ENCODE measurements at regions not wholly inside any gene's neighbourhood (a gene's known extent, or its start where the extent isn't known, plus 50 kb on each side); places are given as distances from the start of the nearest gene placed in this dataset.

DNA sequence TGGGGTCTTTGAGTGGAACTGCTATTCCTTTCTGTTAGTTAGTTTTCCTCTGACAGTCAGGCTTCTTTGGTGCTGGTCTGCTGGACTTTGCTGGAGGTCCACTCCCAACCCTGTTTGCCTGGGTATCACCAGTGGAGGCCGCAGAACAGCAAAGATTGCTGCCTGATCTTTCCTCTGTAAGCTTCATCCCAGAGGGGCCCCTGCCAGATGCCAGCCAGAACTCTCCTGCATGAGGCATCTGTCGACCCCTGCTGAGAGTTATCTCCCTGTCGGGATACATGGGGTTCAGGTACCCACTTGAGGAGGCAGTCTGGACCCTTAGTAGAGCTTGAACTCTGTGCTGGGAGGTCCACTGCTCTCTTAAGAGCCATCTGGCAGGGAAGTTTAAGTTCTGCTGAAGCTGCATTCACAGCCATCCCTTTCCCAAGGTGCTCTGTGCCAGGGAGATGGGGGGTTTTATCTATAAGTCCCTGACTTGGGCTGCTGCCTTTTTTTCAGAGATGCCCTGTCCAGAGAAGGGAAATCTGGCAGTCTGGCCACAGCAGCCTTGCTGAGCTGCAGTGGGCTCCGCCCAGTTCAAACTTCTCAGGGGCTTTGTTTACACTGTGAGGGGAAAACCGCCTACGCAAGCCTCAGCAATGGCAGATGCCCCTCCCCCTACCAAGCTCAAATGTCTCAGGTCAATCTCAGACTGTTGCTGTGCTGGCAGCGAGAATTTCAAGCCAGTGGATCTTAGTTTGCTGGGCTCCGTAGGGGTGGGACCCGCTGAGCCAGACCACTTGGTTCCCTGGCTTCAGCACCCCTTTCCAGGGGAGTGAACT lies 89.7 kb upstream of the CDK6 start:
- BruUV-seq (replicated peaks), result no TSS peak
- peaks cover 6% of the 10 kb centered on the region for H3K36me3 Mint-ChIP-seq (ENCODE audit: insufficient read depth, unreplicated experiment)

DNA sequence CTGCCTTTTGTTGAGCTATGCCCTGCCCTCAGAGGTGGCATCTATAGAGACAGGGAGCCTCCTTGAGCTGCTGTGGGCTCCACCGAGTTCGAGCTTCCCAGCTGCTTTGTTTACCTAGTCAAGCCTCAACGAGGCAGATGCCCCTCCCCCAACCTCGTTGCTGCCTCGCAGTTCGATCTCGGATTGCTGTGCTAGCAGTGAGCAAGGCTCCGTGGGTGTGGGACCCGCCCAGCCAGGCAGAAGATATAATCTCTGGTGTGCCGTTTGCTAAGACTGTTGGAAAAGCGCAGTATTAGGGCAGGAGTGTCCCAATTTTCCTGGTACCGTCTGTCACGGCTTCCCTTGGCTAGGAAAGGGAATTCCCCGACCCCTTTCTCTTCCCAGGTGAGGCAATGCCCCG lies 88.4 kb upstream of the CDK6 start:
- intact Hi-C loops (cut with micrococcal nuclease), result no loop called here
- no TSS peak for BruUV-seq (replicated peaks)
- DNase-seq (ENCODE audit: unreplicated experiment), result no peak
- peaks cover 31% of the 10 kb centered on the region for H3K9me3 Mint-ChIP-seq (ENCODE audit: unreplicated experiment)
- H3K27me3 Mint-ChIP-seq (ENCODE audit: insufficient read depth, unreplicated experiment), result no peaks in the 10 kb centered on the region
- H3K36me3 Mint-ChIP-seq (ENCODE audit: insufficient read depth, unreplicated experiment), result peaks cover 6% of the 10 kb centered on the region
- no peak overlapping the region for H3K27ac Mint-ChIP-seq (ENCODE audit: low read depth, unreplicated experiment)
- H3K4me3 Mint-ChIP-seq (ENCODE audit: unreplicated experiment), result no peak overlapping the region
- ChIA-PET POLR2A (no interaction called here), CTCF (no interaction called here)
- no peaks in the 10 kb centered on the region for H3K4me1 Mint-ChIP-seq (ENCODE audit: insufficient read depth, unreplicated experiment)
- TF ChIP-seq, protein P1, sequence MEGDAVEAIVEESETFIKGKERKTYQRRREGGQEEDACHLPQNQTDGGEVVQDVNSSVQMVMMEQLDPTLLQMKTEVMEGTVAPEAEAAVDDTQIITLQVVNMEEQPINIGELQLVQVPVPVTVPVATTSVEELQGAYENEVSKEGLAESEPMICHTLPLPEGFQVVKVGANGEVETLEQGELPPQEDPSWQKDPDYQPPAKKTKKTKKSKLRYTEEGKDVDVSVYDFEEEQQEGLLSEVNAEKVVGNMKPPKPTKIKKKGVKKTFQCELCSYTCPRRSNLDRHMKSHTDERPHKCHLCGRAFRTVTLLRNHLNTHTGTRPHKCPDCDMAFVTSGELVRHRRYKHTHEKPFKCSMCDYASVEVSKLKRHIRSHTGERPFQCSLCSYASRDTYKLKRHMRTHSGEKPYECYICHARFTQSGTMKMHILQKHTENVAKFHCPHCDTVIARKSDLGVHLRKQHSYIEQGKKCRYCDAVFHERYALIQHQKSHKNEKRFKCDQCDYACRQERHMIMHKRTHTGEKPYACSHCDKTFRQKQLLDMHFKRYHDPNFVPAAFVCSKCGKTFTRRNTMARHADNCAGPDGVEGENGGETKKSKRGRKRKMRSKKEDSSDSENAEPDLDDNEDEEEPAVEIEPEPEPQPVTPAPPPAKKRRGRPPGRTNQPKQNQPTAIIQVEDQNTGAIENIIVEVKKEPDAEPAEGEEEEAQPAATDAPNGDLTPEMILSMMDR (IDR thresholded peaks at IDR 0.05; ENCODE audit: unreplicated experiment), result no peak

More for the DNA sequence above, 89.7 kb upstream of the CDK6 start:
- intact Hi-C loops (cut with micrococcal nuclease), result no loop called here
- DNase-seq (ENCODE audit: unreplicated experiment), result no peak
- ChIA-PET POLR2A (no interaction called here), CTCF (interaction anchor here (0.7 kb wide), 1 partner anchor 51 kb away, joined by 4 read pairs; no protein-coding TSS in a partner anchor)
- H3K4me1 Mint-ChIP-seq (ENCODE audit: insufficient read depth, unreplicated experiment), result no peaks in the 10 kb centered on the region
- TF ChIP-seq, protein P1 (IDR thresholded peaks at IDR 0.05; ENCODE audit: unreplicated experiment), result no peak
- H3K9me3 Mint-ChIP-seq (ENCODE audit: unreplicated experiment), result peaks cover 41% of the 10 kb centered on the region
- H3K27me3 Mint-ChIP-seq (ENCODE audit: insufficient read depth, unreplicated experiment), result no peaks in the 10 kb centered on the region
- no peak overlapping the region for H3K27ac Mint-ChIP-seq (ENCODE audit: low read depth, unreplicated experiment)
- no peak overlapping the region for H3K4me3 Mint-ChIP-seq (ENCODE audit: unreplicated experiment)

DNA sequence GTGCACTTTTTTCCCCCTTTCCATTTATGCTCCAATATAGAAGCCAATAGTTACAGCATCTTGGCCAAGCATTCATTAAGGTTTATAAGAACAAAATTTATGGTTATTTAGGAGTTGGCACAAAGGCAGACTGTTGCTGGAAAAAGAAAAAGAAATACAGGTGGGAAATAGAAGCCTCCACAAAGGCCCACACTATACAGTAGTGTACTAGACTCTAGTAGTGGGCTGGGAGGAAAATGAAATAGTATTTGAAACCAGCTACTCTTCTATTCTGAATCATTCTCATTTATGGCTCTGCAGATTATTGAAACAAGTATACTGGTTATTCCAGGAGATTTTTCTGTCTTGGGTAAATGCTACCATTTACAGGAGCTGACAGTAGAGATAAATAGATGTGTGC lies 80.9 kb upstream of the CDK6 start:
- H3K9me3 Mint-ChIP-seq (ENCODE audit: unreplicated experiment), result peaks cover 5% of the 10 kb centered on the region
- H3K4me1 Mint-ChIP-seq (ENCODE audit: insufficient read depth, unreplicated experiment), result peaks cover 13% of the 10 kb centered on the region
- H3K36me3 Mint-ChIP-seq (ENCODE audit: insufficient read depth, unreplicated experiment), result no peaks in the 10 kb centered on the region
- ChIA-PET POLR2A (interaction anchor here (0.6 to 3.9 kb wide), 4 partner anchors 13 to 126 kb away, joined by 3 to 18 read pairs (median 6); no protein-coding TSS in a partner anchor), CTCF (interaction anchor here (0.6 kb wide), 1 partner anchor 17 kb away, joined by 4 read pairs; no protein-coding TSS in a partner anchor)
- no peak overlapping the region for H3K4me3 Mint-ChIP-seq (ENCODE audit: unreplicated experiment)
- intact Hi-C loops (cut with micrococcal nuclease), result loop anchor here (5.0 kb wide), 1 partner anchor 80 kb away; the partner anchor contains the start of gene CDK6
- DNase-seq (ENCODE audit: unreplicated experiment), result no peak
- H3K27ac Mint-ChIP-seq (ENCODE audit: low read depth, unreplicated experiment), result peak overlapping the region; percentile 53
- no TSS peak for BruUV-seq (replicated peaks)
- TF ChIP-seq, protein P1 (IDR thresholded peaks at IDR 0.05; ENCODE audit: unreplicated experiment), result no peak
- no peaks in the 10 kb centered on the region for H3K27me3 Mint-ChIP-seq (ENCODE audit: insufficient read depth, unreplicated experiment)

DNA sequence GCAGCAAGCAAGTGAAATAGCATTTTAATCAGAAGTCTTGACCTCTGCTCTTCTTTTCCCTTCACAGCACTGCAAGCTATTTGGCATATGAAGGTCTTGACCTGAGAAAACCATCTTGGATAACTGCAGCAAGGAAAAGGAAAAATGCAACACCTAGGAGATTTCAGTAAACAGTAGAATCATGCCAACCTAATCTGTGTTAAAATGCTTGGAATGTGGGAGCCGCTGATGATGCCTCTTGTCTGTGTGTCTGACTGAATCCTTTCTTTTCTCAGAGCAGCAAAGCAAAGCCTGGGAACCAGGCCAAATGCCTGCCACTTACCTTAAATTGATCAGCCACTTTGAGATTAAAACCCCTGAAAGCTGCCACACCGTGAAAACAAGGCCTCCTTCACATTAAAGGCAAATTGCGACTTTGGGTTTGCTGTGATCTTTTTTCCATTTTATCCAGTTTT lies 80.4 kb upstream of the CDK6 start:
- CTCF ChIA-PET, result interaction anchor here (0.6 kb wide), 1 partner anchor 16 kb away, joined by 4 read pairs; no protein-coding TSS in a partner anchor
- H3K4me3 Mint-ChIP-seq (ENCODE audit: unreplicated experiment), result no peak overlapping the region

More for the DNA sequence above, 80.4 kb upstream of the CDK6 start:
- Mint-ChIP-seq H3K9me3 (ENCODE audit: unreplicated experiment) (peaks cover under 1% of the 10 kb centered on the region), H3K36me3 (ENCODE audit: insufficient read depth, unreplicated experiment) (no peaks in the 10 kb centered on the region), H3K4me1 (ENCODE audit: insufficient read depth, unreplicated experiment) (peaks cover 13% of the 10 kb centered on the region), H3K27me3 (ENCODE audit: insufficient read depth, unreplicated experiment) (no peaks in the 10 kb centered on the region), H3K27ac (ENCODE audit: low read depth, unreplicated experiment) (peak overlapping the region; percentile 53)
- DNase-seq (ENCODE audit: unreplicated experiment), result peak; percentile 55
- POLR2A ChIA-PET, result interaction anchor here (0.6 to 3.9 kb wide), 5 partner anchors 13 to 815 kb away, joined by 3 to 18 read pairs (median 3); no protein-coding TSS in a partner anchor
- no TSS peak for BruUV-seq (replicated peaks)
- intact Hi-C loops (cut with micrococcal nuclease), result loop anchor here (5.0 kb wide), 1 partner anchor 79 kb away; the partner anchor contains the start of gene CDK6
- TF ChIP-seq, protein P1 (IDR thresholded peaks at IDR 0.05; ENCODE audit: unreplicated experiment), result no peak

All from MCF 10A (cell line).